Mucosa of descending colon (tissue), 3 donors: ENCODE measurements at regions not wholly inside any gene's neighbourhood (a gene's known extent, or its start where the extent isn't known, plus 50 kb on each side); places are given as distances from the start of the nearest gene placed in this dataset.

Experiments
- ATAC-seq: fragments of 200-7000 bp; cut with Tn5 transposase; one replicate; pipeline ENCODE4 v1.9.1; 2020; ENCODE audit warnings: mild to moderate bottlenecking, moderate library complexity
- DNase-seq, 3 donors: peaks; one replicate each; pipeline ENCODE4 v3.0.0-alpha.2; 2020
- H3K36me3 ChIP-seq: fragments of 200-600 bp; one replicate; pipeline ENCODE4 v1.8.0; 2021; ENCODE audit warnings: low read depth, mild to moderate bottlenecking
- H3K4me1 ChIP-seq: fragments of 200-600 bp; one replicate; pipeline ENCODE4 v1.8.0; 2021; ENCODE audit warnings: low read depth, mild to moderate bottlenecking
- H3K4me3 ChIP-seq: fragments of 200-600 bp; one replicate; pipeline ENCODE4 v1.8.0; 2021; ENCODE audit warnings: mild to moderate bottlenecking
- H3K9me3 ChIP-seq: fragments of 200-600 bp; one replicate; pipeline ENCODE4 v1.8.0; 2021; ENCODE audit warnings: mild to moderate bottlenecking
- CTCF ChIP-seq: fragments of 200-600 bp; IDR thresholded peaks from one replicate; pipeline ENCODE4 v1.8.0; 2022; ENCODE audit warnings: antibody characterized with exemption, mild to moderate bottlenecking
- intact Hi-C, 2 donors: fragments of 100-400 bp; cut with DNase I in 1 of 2; cut with micrococcal nuclease in 1 of 2; formaldehyde crosslinking; loops; one replicate each; pipeline versions ENCODE4 v1.11.0 to v1.11.1; 2022; cut with DNase I, micrococcal nuclease
- donor health status: DM: no; HTN: no; CAD: no; lungs with moderate emphysema.
- donor health status: DM: no; HTN: no; CAD: no.
- donor health status: DM: no; HTN: yes; CAD: no.

GRCh38 chr5:86885011-86885410 lies 267.3 kb downstream of the COX7C start:
- TF ChIP-seq CTCF: no peak
- no peak for ATAC-seq
- no peaks in the 10 kb centered on the region for H3K9me3 ChIP-seq

GRCh38 chr5:86885489-86886230 lies 267.9 kb downstream of the COX7C start:
- DNase-seq: no peak
- H3K36me3 ChIP-seq: no peaks in the 10 kb centered on the region
- no peaks in the 10 kb centered on the region for H3K9me3 ChIP-seq
- intact Hi-C loops: no loop called here
- ATAC-seq: no peak
- H3K4me1 ChIP-seq: no peaks in the 10 kb centered on the region
- H3K4me3 ChIP-seq: no peak overlapping the region
- TF ChIP-seq CTCF: no peak

More at GRCh38 chr5:86885011-86885410, 267.3 kb downstream of the COX7C start:
- intact Hi-C loops: no loop called here
- DNase-seq: no peak
- Histone ChIP-seq H3K36me3 (no peaks in the 10 kb centered on the region), H3K4me3 (no peak overlapping the region), H3K4me1 (no peaks in the 10 kb centered on the region)

GRCh38 chr5:86890375-86890774 lies 272.6 kb downstream of the COX7C start:
- H3K4me3 ChIP-seq: no peak overlapping the region
- ATAC-seq (no peak), DNase-seq (no peak)
- TF ChIP-seq CTCF: no peak
- H3K9me3 ChIP-seq: no peaks in the 10 kb centered on the region
- H3K36me3 ChIP-seq: no peaks in the 10 kb centered on the region
- no peaks in the 10 kb centered on the region for H3K4me1 ChIP-seq
- intact Hi-C loops: no loop called here

- intact Hi-C loops: no loop called here
- TF ChIP-seq CTCF: no peak
- Histone ChIP-seq H3K36me3 (no peaks in the 10 kb centered on the region), H3K4me1 (no peaks in the 10 kb centered on the region), H3K9me3 (no peaks in the 10 kb centered on the region), H3K4me3 (no peak overlapping the region)
- DNase-seq (no peak), ATAC-seq (no peak)
Measured at GRCh38 chr5:86894056-86894455, 276.3 kb downstream of the COX7C start.

- intact Hi-C loops: no loop called here
- no peaks in the 10 kb centered on the region for H3K9me3 ChIP-seq
- no peak for ATAC-seq
Measured at GRCh38 chr5:86896916-86897315, 279.2 kb downstream of the COX7C start.

More at GRCh38 chr5:86896916-86897315, 279.2 kb downstream of the COX7C start:
- TF ChIP-seq CTCF: no peak
- DNase-seq: no peak
- Histone ChIP-seq H3K36me3 (no peaks in the 10 kb centered on the region), H3K4me3 (no peak overlapping the region), H3K4me1 (no peaks in the 10 kb centered on the region)
